CD14-positive monocyte (primary cell): ENCODE measurements at regions not wholly inside any gene's neighbourhood (a gene's known extent, or its start where the extent isn't known, plus 50 kb on each side); places are given as distances from the start of the nearest gene placed in this dataset.

Experiments used
- DNase-seq, 3 donors: peaks; one replicate each; pipeline ENCODE4 v3.0.0-alpha.2; 2011 to 2022
- H2AFZ ChIP-seq: 2 replicates; pipeline ENCODE4 v1.6.0; 2012; ENCODE audit warnings: mild to moderate bottlenecking, low read depth, low read length, inconsistent platforms; ENCODE audit not compliant: insufficient read depth, poor library complexity, severe bottlenecking
- H3K27ac ChIP-seq, 2 donors: 1 replicate in 1 of 2; 2 replicates in 1 of 2; pipeline ENCODE4 v1.5.1; 2012 to 2013; ENCODE audit warnings: low read length in 2 of 2, control low read depth in 1 of 2, inconsistent platforms in 1 of 2, low read depth in 1 of 2, mild to moderate bottlenecking in 1 of 2
- H3K27me3 ChIP-seq, 2 donors: one replicate each; pipeline versions ENCODE4 v1.6.0 to v1.6.1; 2011 to 2013; ENCODE audit warnings: low read length in 2 of 2; ENCODE audit not compliant: control insufficient read depth in 2 of 2, insufficient read depth in 2 of 2
- H3K36me3 ChIP-seq, 2 donors: replicated peaks in 1 of 2; 1 replicate in 1 of 2; 2 replicates in 1 of 2; pipeline versions ENCODE4 v1.5.1 to v1.6.1; 2012 to 2013; ENCODE audit warnings: low read length in 2 of 2, control low read depth in 1 of 2, inconsistent platforms in 1 of 2, mild to moderate bottlenecking in 1 of 2; ENCODE audit not compliant: insufficient read depth in 2 of 2, control insufficient read depth in 1 of 2
- H3K4me1 ChIP-seq, 2 donors: 1 replicate in 1 of 2; 2 replicates in 1 of 2; pipeline versions ENCODE4 v1.5.1 to v1.6.1; 2012 to 2013; ENCODE audit warnings: low read length in 2 of 2, control low read depth in 1 of 2, inconsistent platforms in 1 of 2, mild to moderate bottlenecking in 1 of 2, moderate library complexity in 1 of 2; ENCODE audit not compliant: insufficient read depth in 2 of 2, control insufficient read depth in 1 of 2
- H3K4me2 ChIP-seq: replicated peaks from 2 replicates; pipeline ENCODE3; 2012; ENCODE audit warnings: low read length, moderate library complexity, mild to moderate bottlenecking; ENCODE audit not compliant: poor library complexity, severe bottlenecking; ENCODE audit errors: extremely low read depth
- H3K4me3 ChIP-seq, 3 experiments: fragments of 200-600 bp in 1 of 3; sonication (generic) in 1 of 3; replicated peaks in 1 of 3; 1 replicate in 2 of 3; 2 replicates in 1 of 3; pipeline ENCODE4 v1.5.1; 2011 to 2013; ENCODE audit warnings: low read length in 3 of 3, mild to moderate bottlenecking in 3 of 3, control low read depth in 2 of 3, low read depth in 2 of 3, inconsistent platforms in 1 of 3, moderate library complexity in 1 of 3
- H3K79me2 ChIP-seq: 2 replicates; pipeline ENCODE4 v1.6.0; 2012; ENCODE audit warnings: mild to moderate bottlenecking, control low read depth, inconsistent platforms, low read length, moderate library complexity; ENCODE audit not compliant: insufficient read depth
- H3K9ac ChIP-seq: 2 replicates; pipeline ENCODE4 v1.6.0; 2017; ENCODE audit warnings: low read length, mild to moderate bottlenecking; ENCODE audit not compliant: insufficient read depth, poor library complexity, severe bottlenecking
- H3K9me3 ChIP-seq, 2 donors: replicated peaks in 1 of 2; 1 replicate in 1 of 2; 2 replicates in 1 of 2; pipeline versions ENCODE4 v1.5.1 to v1.6.1; 2012 to 2013; ENCODE audit warnings: low read length in 2 of 2, control low read depth in 1 of 2; ENCODE audit not compliant: control insufficient read depth in 1 of 2, insufficient read depth in 1 of 2
- H4K20me1 ChIP-seq: 2 replicates; pipeline ENCODE4 v1.6.0; 2012; ENCODE audit warnings: mild to moderate bottlenecking, low read length, control low read depth, moderate library complexity; ENCODE audit not compliant: insufficient read depth
- H3K27ac Mint-ChIP-seq, 7 donors: one replicate each; pipeline ENCODE4 v1.8.0; 2020; ENCODE audit warnings: mild to moderate bottlenecking in 7 of 7, mixed read lengths in 7 of 7, moderate library complexity in 6 of 7, inconsistent platforms in 2 of 7
- H3K27me3 Mint-ChIP-seq, 3 donors: one replicate each; pipeline ENCODE4 v1.8.0; 2021 to 2022; ENCODE audit warnings: low read depth in 3 of 3, mild to moderate bottlenecking in 3 of 3, mixed read lengths in 3 of 3, moderate library complexity in 3 of 3, inconsistent platforms in 1 of 3
- H3K36me3 Mint-ChIP-seq, 2 donors: one replicate each; pipeline ENCODE4 v1.8.0; 2020; ENCODE audit warnings: mixed read lengths in 2 of 2, inconsistent platforms in 1 of 2, mild to moderate bottlenecking in 1 of 2
- H3K4me1 Mint-ChIP-seq: one replicate; pipeline ENCODE4 v1.8.0; 2020; ENCODE audit warnings: mild to moderate bottlenecking, mixed read lengths
- H3K4me3 Mint-ChIP-seq, 2 donors: one replicate each; pipeline ENCODE4 v1.8.0; 2020; ENCODE audit warnings: mild to moderate bottlenecking in 2 of 2, mixed read lengths in 2 of 2, moderate library complexity in 1 of 2
- H3K9me3 Mint-ChIP-seq, 7 donors: one replicate each; pipeline ENCODE4 v1.8.0; 2020 to 2022; ENCODE audit warnings: mixed read lengths in 7 of 7, mild to moderate bottlenecking in 6 of 7, moderate library complexity in 6 of 7, inconsistent platforms in 2 of 7
- CTCF ChIP-seq: fragments of 200-600 bp; IDR thresholded peaks from one replicate; pipeline ENCODE4 v1.8.0; 2022; ENCODE audit warnings: antibody characterized with exemption, mild to moderate bottlenecking
- WGBS: methylation state at CpG from one replicate; pipeline ENCODE4 v1.1.5; 2013; ENCODE audit warnings: missing lambda C conversion rate; ENCODE audit not compliant: insufficient coverage; 5-methylcytosine and 5-hydroxymethylcytosine counted together
- intact Hi-C, 2 donors: fragments of 100-400 bp; cut with micrococcal nuclease; formaldehyde crosslinking; loops; one replicate each; pipeline versions ENCODE4 v1.15.0 to v1.15.1; 2023

- H3K4me3 ChIP-seq = no peak overlapping the region
- no peaks in the 10 kb centered on the region for H3K36me3 ChIP-seq
- H2AFZ ChIP-seq = no peak overlapping the region
- H3K27me3 ChIP-seq = no peaks in the 10 kb centered on the region
- H3K4me1 Mint-ChIP-seq = no peaks in the 10 kb centered on the region
- H3K9me3 ChIP-seq = no peaks in the 10 kb centered on the region
- no peak overlapping the region for H3K9ac ChIP-seq
- no peak overlapping the region for H3K27ac ChIP-seq
- H3K9me3 Mint-ChIP-seq = peaks cover 0 to 3% (median 2%) of the 10 kb centered on the region in 7 donors
- no peak for DNase-seq
- no peak overlapping the region for H3K4me3 Mint-ChIP-seq
- TF ChIP-seq CTCF = no peak
- 83% methylated on average over 1 of the region's 3 CpGs for WGBS
- H3K4me2 ChIP-seq = no peak overlapping the region
- intact Hi-C loops = no loop called here
- H3K27me3 Mint-ChIP-seq = peaks cover 0 to 2% (median 0%) of the 10 kb centered on the region in 3 donors
- no peak overlapping the region for H3K27ac Mint-ChIP-seq
- H3K36me3 Mint-ChIP-seq = no peaks in the 10 kb centered on the region
- no peaks in the 10 kb centered on the region for H4K20me1 ChIP-seq
- H3K79me2 ChIP-seq = no peaks in the 10 kb centered on the region
- H3K4me1 ChIP-seq = no peaks in the 10 kb centered on the region
Observed at GRCh38 chr1:191142748-191143147, 665.1 kb upstream of the BRINP3 start.

GRCh38 chr1:191145834-191146233, 668.2 kb upstream of the BRINP3 start:
- Mint-ChIP-seq H3K9me3 (peaks cover 2 to 4% (median 3%) of the 10 kb centered on the region in 7 donors), H3K4me1 (no peaks in the 10 kb centered on the region), H3K27me3 (peaks cover 0 to 2% (median 2%) of the 10 kb centered on the region in 3 donors), H3K27ac (no peak overlapping the region), H3K4me3 (no peak overlapping the region), H3K36me3 (no peaks in the 10 kb centered on the region)
- Histone ChIP-seq H3K9me3 (peaks cover 0 to 6% of the 10 kb centered on the region in 2 donors), H3K79me2 (no peaks in the 10 kb centered on the region), H3K4me1 (no peaks in the 10 kb centered on the region), H4K20me1 (no peaks in the 10 kb centered on the region), H3K9ac (no peak overlapping the region), H2AFZ (no peak overlapping the region), H3K4me3 (no peak overlapping the region), H3K4me2 (no peak overlapping the region), H3K27me3 (no peaks in the 10 kb centered on the region), H3K36me3 (no peaks in the 10 kb centered on the region), H3K27ac (no peak overlapping the region)
- 80% methylated on average over 1 of the region's 3 CpGs for WGBS
- DNase-seq = no peak
- intact Hi-C loops = no loop called here
- TF ChIP-seq CTCF = no peak
